ENCODE measurements at regions not wholly inside any gene's neighbourhood (a gene's known extent, or its start where the extent isn't known, plus 50 kb on each side); places are given as distances from the start of the nearest gene placed in this dataset.

DNA sequence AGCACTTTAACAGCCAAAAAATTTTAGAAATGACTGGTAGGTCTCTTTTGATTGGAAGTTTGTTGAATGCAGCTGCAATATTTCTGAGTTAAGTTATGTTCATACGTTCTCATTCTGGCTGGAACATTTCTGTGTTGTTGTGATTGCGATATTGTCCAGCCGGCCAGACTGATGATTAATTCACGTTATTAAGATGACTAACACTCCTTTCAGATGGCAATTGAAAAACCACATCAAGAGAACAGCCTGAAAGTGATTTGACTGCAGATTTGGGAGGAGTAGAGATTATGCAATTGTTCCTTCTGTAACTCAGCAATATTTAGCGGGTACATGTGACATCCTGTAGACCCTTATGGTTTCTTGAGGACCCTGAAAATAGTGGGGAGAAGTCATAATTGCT is 133.7 kb downstream of the FBXO15 start:
- no peak overlapping the region for H3K27ac ChIP-seq (ENCODE audit: low read depth, low read length)
- H3K9me2 ChIP-seq (ENCODE audit: insufficient read depth): no peaks in the 10 kb centered on the region
- no TSS peak for BruUV-seq (replicated peaks)
- TF ChIP-seq TCF7L2 (IDR thresholded peaks at IDR 0.05; ENCODE audit: borderline replicate concordance, extremely low read depth, insufficient read depth, insufficient read length) (no peak), FOSL1 (IDR thresholded peaks at IDR 0.05; ENCODE audit: low read depth) (no peak), CEBPB (IDR thresholded peaks at IDR 0.05; ENCODE audit: low read depth) (no peak), EGR1 (IDR thresholded peaks at IDR 0.05; ENCODE audit: low read depth) (no peak), ELF1 (IDR thresholded peaks at IDR 0.05; ENCODE audit: borderline replicate concordance, low read depth) (no peak)
- TF ChIP-seq, protein P1, sequence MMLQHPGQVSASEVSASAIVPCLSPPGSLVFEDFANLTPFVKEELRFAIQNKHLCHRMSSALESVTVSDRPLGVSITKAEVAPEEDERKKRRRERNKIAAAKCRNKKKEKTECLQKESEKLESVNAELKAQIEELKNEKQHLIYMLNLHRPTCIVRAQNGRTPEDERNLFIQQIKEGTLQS (IDR thresholded peaks at IDR 0.05): no peak
- TF ChIP-seq, protein P2, sequence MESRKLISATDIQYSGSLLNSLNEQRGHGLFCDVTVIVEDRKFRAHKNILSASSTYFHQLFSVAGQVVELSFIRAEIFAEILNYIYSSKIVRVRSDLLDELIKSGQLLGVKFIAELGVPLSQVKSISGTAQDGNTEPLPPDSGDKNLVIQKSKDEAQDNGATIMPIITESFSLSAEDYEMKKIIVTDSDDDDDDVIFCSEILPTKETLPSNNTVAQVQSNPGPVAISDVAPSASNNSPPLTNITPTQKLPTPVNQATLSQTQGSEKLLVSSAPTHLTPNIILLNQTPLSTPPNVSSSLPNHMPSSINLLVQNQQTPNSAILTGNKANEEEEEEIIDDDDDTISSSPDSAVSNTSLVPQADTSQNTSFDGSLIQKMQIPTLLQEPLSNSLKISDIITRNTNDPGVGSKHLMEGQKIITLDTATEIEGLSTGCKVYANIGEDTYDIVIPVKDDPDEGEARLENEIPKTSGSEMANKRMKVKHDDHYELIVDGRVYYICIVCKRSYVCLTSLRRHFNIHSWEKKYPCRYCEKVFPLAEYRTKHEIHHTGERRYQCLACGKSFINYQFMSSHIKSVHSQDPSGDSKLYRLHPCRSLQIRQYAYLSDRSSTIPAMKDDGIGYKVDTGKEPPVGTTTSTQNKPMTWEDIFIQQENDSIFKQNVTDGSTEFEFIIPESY (IDR thresholded peaks at IDR 0.05; ENCODE audit: extremely low read depth, insufficient replicate concordance, low read length): no peak
- TF ChIP-seq, protein P3, sequence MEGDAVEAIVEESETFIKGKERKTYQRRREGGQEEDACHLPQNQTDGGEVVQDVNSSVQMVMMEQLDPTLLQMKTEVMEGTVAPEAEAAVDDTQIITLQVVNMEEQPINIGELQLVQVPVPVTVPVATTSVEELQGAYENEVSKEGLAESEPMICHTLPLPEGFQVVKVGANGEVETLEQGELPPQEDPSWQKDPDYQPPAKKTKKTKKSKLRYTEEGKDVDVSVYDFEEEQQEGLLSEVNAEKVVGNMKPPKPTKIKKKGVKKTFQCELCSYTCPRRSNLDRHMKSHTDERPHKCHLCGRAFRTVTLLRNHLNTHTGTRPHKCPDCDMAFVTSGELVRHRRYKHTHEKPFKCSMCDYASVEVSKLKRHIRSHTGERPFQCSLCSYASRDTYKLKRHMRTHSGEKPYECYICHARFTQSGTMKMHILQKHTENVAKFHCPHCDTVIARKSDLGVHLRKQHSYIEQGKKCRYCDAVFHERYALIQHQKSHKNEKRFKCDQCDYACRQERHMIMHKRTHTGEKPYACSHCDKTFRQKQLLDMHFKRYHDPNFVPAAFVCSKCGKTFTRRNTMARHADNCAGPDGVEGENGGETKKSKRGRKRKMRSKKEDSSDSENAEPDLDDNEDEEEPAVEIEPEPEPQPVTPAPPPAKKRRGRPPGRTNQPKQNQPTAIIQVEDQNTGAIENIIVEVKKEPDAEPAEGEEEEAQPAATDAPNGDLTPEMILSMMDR (IDR thresholded peaks at IDR 0.05 in 2 of 3, conservative IDR thresholded peaks at IDR 0.05 in 1 of 3; ENCODE audit: borderline replicate concordance in 1 of 3, insufficient read depth in 1 of 3, low read depth in 2 of 3, low read length in 2 of 3): no peak
- H3K79me2 ChIP-seq (ENCODE audit: insufficient read depth, low read length): no peaks in the 10 kb centered on the region
- no peaks in the 10 kb centered on the region for H4K20me1 ChIP-seq (ENCODE audit: insufficient read depth)
- DNase-seq (ENCODE audit: low read depth, low spot score): no peak
- no peak overlapping the region for H3K4me3 ChIP-seq (replicated peaks in 1 of 2; ENCODE audit: low read depth in 1 of 2, low read length in 2 of 2)
- no peak overlapping the region for H3K9ac ChIP-seq (ENCODE audit: low read length)
- H3K4me2 ChIP-seq (ENCODE audit: low read length): no peak overlapping the region
- RAD21 ChIA-PET (ENCODE audit: low non-redundant PET in 1 of 2, low total read pairs in 2 of 2, uncharacterized antibody in 2 of 2, unreplicated experiment in 2 of 2): no interaction called here
- POLR2A ChIA-PET: no interaction called here
- CTCF ChIA-PET: no interaction called here
- no peaks in the 10 kb centered on the region for H3K9me3 ChIP-seq (ENCODE audit: control insufficient read depth in 1 of 2, insufficient read depth in 1 of 2, low read depth in 1 of 2, low read length in 2 of 2)
- no peak overlapping the region for H2AFZ ChIP-seq (ENCODE audit: low read depth, low read length, poor library complexity, severe bottlenecking)
- no peaks in the 10 kb centered on the region for H3K4me1 ChIP-seq (ENCODE audit: control insufficient read depth in 1 of 2, insufficient read depth in 2 of 2, low read length in 2 of 2)
- no peaks in the 10 kb centered on the region for H3K27me3 ChIP-seq (ENCODE audit: insufficient read depth, low read length)
- intact Hi-C loops (cut with micrococcal nuclease): no loop called here
- no peak for ATAC-seq
- no peaks in the 10 kb centered on the region for H3K36me3 ChIP-seq (ENCODE audit: control insufficient read depth in 1 of 2, insufficient read depth in 2 of 2, low read length in 2 of 2)
